GM12872 (cell line): ENCODE measurements at regions not wholly inside any gene's neighbourhood (a gene's known extent, or its start where the extent isn't known, plus 50 kb on each side); places are given as distances from the start of the nearest gene placed in this dataset.

ENCODE experiments used
- TF ChIP-seq, protein P1 (sequence below): IDR thresholded peaks from 3 replicates; pipeline ENCODE4 v1.5.1; 2011; ENCODE audit warnings: low read depth, mild to moderate bottlenecking, low read length, moderate library complexity; ENCODE audit not compliant: insufficient read depth

DNA sequence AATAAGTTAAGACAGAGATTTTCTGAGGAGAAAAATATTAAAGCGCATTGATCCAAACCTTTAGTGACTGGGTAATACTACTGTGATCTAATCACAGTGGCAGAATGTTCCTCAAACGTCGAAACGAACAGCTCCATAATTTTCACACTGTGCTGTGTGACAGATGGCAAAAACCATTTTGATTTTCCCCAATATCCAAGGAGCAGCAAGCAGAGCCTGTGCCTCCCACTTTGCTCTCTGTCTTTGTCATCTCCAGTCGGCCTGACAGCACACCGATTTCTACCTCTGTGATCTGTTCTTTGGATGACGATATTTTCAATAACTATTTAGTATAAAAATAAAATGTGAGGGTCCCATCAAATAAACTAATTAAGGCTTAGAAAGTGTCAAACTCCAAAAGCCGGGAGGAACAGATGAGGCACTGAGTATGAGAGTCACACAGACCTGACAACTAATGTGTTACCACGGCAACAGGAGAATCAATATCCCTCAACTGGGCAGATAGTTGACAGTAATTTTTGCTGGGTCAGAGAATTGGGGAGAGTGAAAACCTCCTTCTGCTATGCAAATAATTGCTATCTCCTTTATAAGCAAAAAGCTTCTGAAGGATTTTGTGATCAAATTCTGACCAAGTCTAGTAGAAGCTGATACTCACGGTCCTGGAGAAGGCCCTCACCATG, 489.1 kb upstream of the CFAP20DC start:
- TF ChIP-seq, protein P1, sequence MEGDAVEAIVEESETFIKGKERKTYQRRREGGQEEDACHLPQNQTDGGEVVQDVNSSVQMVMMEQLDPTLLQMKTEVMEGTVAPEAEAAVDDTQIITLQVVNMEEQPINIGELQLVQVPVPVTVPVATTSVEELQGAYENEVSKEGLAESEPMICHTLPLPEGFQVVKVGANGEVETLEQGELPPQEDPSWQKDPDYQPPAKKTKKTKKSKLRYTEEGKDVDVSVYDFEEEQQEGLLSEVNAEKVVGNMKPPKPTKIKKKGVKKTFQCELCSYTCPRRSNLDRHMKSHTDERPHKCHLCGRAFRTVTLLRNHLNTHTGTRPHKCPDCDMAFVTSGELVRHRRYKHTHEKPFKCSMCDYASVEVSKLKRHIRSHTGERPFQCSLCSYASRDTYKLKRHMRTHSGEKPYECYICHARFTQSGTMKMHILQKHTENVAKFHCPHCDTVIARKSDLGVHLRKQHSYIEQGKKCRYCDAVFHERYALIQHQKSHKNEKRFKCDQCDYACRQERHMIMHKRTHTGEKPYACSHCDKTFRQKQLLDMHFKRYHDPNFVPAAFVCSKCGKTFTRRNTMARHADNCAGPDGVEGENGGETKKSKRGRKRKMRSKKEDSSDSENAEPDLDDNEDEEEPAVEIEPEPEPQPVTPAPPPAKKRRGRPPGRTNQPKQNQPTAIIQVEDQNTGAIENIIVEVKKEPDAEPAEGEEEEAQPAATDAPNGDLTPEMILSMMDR = no peak

GRCh38 chr3:59535791-59536221, 486.0 kb upstream of the CFAP20DC start:
- TF ChIP-seq, protein P1 = no peak

- TF ChIP-seq, protein P1 = no peak
These were observed 482.2 kb upstream of the CFAP20DC start for GRCh38 chr3:59531994-59532393.

DNA sequence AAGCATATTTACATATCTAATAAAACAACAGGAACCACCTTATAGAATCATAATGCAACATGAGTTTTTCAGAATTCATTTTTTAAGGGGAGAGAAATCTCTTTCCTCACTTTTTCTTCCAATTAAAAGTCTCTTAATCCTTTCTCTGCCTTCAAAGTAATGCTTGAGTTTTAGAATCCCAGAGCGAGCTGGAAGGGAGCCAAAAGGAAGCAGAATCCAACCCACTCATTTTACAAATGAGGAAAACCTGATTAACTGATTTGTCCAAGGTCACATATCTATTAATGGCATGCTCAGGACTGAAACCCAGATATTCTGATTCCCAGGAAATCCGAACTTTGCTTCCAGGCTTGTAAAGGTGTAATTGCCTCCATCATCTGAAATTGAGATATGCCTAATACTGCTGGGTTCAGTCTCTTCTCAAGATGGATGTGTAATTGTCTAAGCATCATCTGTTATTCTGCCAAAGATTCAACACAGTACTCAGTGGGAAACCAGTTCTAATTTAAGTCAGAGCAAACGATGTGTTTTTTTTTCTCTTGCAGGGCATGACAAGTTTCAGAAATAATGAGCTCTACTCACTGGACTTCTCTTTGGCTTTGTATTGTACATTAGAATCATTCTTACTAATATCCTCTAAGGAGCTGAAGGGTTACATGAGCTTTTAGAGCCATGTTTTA, 481.4 kb upstream of the CFAP20DC start:
- TF ChIP-seq, protein P1 = no peak

- TF ChIP-seq, protein P1 = no peak
These were observed 478.4 kb upstream of the CFAP20DC start for GRCh38 chr3:59528251-59528650.

DNA sequence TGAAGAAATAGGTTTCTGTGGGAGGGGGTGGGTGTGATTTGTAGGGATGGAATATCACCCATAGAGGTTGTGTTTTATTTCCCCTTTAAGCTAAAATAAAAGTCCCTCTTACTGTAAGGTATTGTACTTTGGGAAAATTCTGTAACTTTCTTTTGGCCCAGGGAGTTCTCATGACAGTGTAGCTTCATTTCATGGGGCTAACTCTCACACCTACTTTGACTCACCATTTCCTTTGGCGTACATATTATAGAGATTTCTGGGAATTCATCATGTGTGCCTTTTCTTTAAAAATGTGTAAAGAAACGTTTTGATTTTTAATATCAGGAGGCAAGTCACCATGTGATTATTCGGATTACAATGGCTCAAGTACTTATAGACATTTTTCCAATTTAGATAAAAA, 477.7 kb upstream of the CFAP20DC start:
- TF ChIP-seq, protein P1 = no peak

- TF ChIP-seq, protein P1 = no peak
These were observed 477.2 kb upstream of the CFAP20DC start for GRCh38 chr3:59526999-59527398.
